ENCODE measurements at regions not wholly inside any gene's neighbourhood (a gene's known extent, or its start where the extent isn't known, plus 50 kb on each side); places are given as distances from the start of the nearest gene placed in this dataset.

- no peak overlapping the region for H3K27ac ChIP-seq
- no peaks in the 10 kb centered on the region for H3K9me3 ChIP-seq (ENCODE audit: low read depth)
- H3K27me3 ChIP-seq, result no peaks in the 10 kb centered on the region
- H3K4me1 ChIP-seq (ENCODE audit: low read depth), result no peaks in the 10 kb centered on the region
- DNase-seq (ENCODE audit: low read depth in 1 of 2, low spot score in 1 of 2), result peak in 1 of 2 donors; percentile 74
- H3K4me3 ChIP-seq, result no peak overlapping the region
- no peaks in the 10 kb centered on the region for H3K36me3 ChIP-seq
- no peak for TF ChIP-seq CTCF (IDR thresholded peaks at IDR 0.05; ENCODE audit: low read depth, low read length)
Observed at GRCh38 chr6:137737836-137738596, 129.0 kb upstream of the TNFAIP3 start.

- H3K27me3 ChIP-seq, result no peaks in the 10 kb centered on the region
- no peak overlapping the region for H3K4me3 ChIP-seq
- no peak for DNase-seq (ENCODE audit: low read depth in 1 of 2, low spot score in 1 of 2)
- H3K9me3 ChIP-seq (ENCODE audit: low read depth), result no peaks in the 10 kb centered on the region
- TF ChIP-seq CTCF (IDR thresholded peaks at IDR 0.05; ENCODE audit: low read depth, low read length), result no peak
- no peak overlapping the region for H3K27ac ChIP-seq
- H3K4me1 ChIP-seq (ENCODE audit: low read depth), result no peaks in the 10 kb centered on the region
- no peaks in the 10 kb centered on the region for H3K36me3 ChIP-seq
Observed at GRCh38 chr6:137738931-137739504, 128.0 kb upstream of the TNFAIP3 start.

GRCh38 chr6:137739544-137739943, 127.5 kb upstream of the TNFAIP3 start:
- Histone ChIP-seq H3K9me3 (ENCODE audit: low read depth) (no peaks in the 10 kb centered on the region), H3K27me3 (no peaks in the 10 kb centered on the region), H3K36me3 (no peaks in the 10 kb centered on the region), H3K27ac (no peak overlapping the region), H3K4me1 (ENCODE audit: low read depth) (no peaks in the 10 kb centered on the region), H3K4me3 (no peak overlapping the region)
- no peak for TF ChIP-seq CTCF (IDR thresholded peaks at IDR 0.05; ENCODE audit: low read depth, low read length)
- DNase-seq (ENCODE audit: low read depth in 1 of 2, low spot score in 1 of 2), result no peak

- H3K36me3 ChIP-seq, result no peaks in the 10 kb centered on the region
- no peak overlapping the region for H3K27ac ChIP-seq
- H3K9me3 ChIP-seq (ENCODE audit: low read depth), result no peaks in the 10 kb centered on the region
- H3K27me3 ChIP-seq, result no peaks in the 10 kb centered on the region
- H3K4me1 ChIP-seq (ENCODE audit: low read depth), result no peaks in the 10 kb centered on the region
- H3K4me3 ChIP-seq, result no peak overlapping the region
- no peak for TF ChIP-seq CTCF (IDR thresholded peaks at IDR 0.05; ENCODE audit: low read depth, low read length)
- no peak for DNase-seq (ENCODE audit: low read depth in 1 of 2, low spot score in 1 of 2)
Observed at GRCh38 chr6:137740091-137740755, 126.8 kb upstream of the TNFAIP3 start.

- no peak for TF ChIP-seq CTCF (IDR thresholded peaks at IDR 0.05; ENCODE audit: low read depth, low read length)
- H3K27me3 ChIP-seq, result no peaks in the 10 kb centered on the region
- no peaks in the 10 kb centered on the region for H3K9me3 ChIP-seq (ENCODE audit: low read depth)
- no peak overlapping the region for H3K4me3 ChIP-seq
- H3K27ac ChIP-seq, result no peak overlapping the region
- no peaks in the 10 kb centered on the region for H3K36me3 ChIP-seq
- DNase-seq (ENCODE audit: low read depth in 1 of 2, low spot score in 1 of 2), result no peak
- no peaks in the 10 kb centered on the region for H3K4me1 ChIP-seq (ENCODE audit: low read depth)
Observed at GRCh38 chr6:137740967-137741761, 125.9 kb upstream of the TNFAIP3 start.

Measured in cardiac muscle cell (in vitro differentiated cells and primary cell).